Kidney capillary endothelial cell (primary cell): ENCODE measurements at regions not wholly inside any gene's neighbourhood (a gene's known extent, or its start where the extent isn't known, plus 50 kb on each side); places are given as distances from the start of the nearest gene placed in this dataset.

Experiments
- DNase-seq: peaks from one replicate; pipeline ENCODE4 v3.0.0-alpha.2; 2018; ENCODE audit warnings: low spot score

DNA sequence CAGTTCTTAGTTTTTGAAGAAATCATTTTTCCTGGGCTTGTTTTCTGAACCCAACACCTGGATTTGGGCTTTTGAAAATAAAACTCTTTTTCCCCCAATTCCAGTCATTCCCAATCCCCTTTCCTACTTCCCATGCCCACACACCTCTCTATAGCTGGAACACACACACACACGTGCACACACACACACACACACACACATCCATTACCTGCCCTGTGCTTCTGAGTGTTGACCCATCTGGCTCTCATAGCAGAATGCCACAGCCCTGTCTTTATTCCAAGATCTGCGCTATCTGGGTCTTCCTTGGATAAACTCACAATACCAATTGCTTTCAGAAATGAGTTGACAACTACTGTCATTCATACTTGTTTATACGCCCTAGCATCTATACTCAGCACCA lies 54.9 kb upstream of the C4orf54 start:
- no peak for DNase-seq

- DNase-seq: no peak
Observed at GRCh38 chr4:99712099-99712498, 54.5 kb upstream of the C4orf54 start.

DNA sequence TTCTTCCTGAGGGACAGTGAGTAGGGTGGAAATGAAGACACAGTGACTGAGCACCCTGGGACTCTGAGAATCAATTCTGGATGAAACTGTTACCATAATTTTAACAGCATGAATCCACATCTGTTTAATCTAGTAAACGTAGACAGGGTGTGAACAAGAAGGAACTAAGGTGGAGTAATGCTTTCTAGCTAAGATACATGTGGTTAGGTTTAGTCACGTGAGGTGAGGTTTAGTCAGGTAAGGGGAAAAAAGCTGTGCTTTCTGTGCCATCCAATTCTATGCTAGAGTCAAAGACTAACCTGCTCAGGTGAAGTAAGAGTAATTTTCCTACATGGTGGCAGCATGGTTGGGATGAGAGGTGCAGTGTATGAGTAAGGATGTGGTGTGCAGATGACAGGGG lies 54.0 kb upstream of the C4orf54 start:
- no peak for DNase-seq

GRCh38 chr4:99710681-99711345 lies 53.2 kb upstream of the C4orf54 start:
- peak; percentile 21 for DNase-seq

- DNase-seq: no peak
Observed at GRCh38 chr4:99710020-99710419, 52.4 kb upstream of the C4orf54 start.

DNA sequence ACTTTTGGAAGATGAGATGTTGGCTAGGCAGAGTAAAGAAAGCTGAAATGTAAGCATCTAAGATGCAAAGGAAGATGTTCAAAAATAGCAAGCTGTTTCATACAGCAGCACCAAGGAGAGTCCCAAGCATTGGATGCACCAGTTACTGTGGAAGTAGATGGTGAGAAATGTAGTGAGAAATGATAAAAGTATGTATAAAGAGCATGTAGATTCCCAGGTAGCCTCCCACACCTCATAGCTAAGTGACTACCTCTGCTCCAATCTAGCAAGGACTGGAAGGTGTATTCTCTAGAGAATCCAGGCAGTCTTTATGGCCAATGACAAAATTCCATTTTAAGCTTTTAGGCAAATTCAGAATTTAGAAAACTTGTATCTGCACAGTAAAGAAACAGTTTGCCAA lies 50.9 kb upstream of the C4orf54 start:
- no peak for DNase-seq
